Heart left ventricle (tissue), 16 donors: ENCODE measurements at regions not wholly inside any gene's neighbourhood (a gene's known extent, or its start where the extent isn't known, plus 50 kb on each side); places are given as distances from the start of the nearest gene placed in this dataset.

Experiments
- ATAC-seq, 4 donors: fragments of 200-7000 bp; cut with Tn5 transposase; one replicate each; pipeline ENCODE4 v1.9.1; 2020 to 2022; ENCODE audit warnings: moderate library complexity in 4 of 4, mild to moderate bottlenecking in 3 of 4, moderate number of reproducible peaks in 1 of 4
- DNase-seq, 5 donors: peaks; one replicate each; pipeline ENCODE4 v3.0.0-alpha.2; 2020
- H3K27ac ChIP-seq, 12 donors: fragments of 200-600 bp; sonication (generic) in 4 of 12; one replicate each; pipeline versions ENCODE4 v1.5.0 to v1.8.0; 2016 to 2022; ENCODE audit warnings: mild to moderate bottlenecking in 2 of 12
- H3K27me3 ChIP-seq, 9 donors: fragments of 200-600 bp; sonication (generic) in 2 of 9; one replicate each; pipeline versions ENCODE4 v1.5.1 to v1.8.0; 2016 to 2022; ENCODE audit warnings: mild to moderate bottlenecking in 3 of 9
- H3K36me3 ChIP-seq, 9 donors: fragments of 200-600 bp; sonication (generic) in 2 of 9; one replicate each; pipeline versions ENCODE4 v1.5.0 to v1.8.0; 2018 to 2022; ENCODE audit warnings: mild to moderate bottlenecking in 2 of 9
- H3K4me1 ChIP-seq, 12 donors: fragments of 200-600 bp; sonication (generic) in 4 of 12; one replicate each; pipeline versions ENCODE4 v1.5.0 to v1.8.0; 2016 to 2022; ENCODE audit warnings: mild to moderate bottlenecking in 3 of 12
- H3K4me3 ChIP-seq, 12 donors: fragments of 200-600 bp; sonication (generic) in 4 of 12; one replicate each; pipeline versions ENCODE4 v1.5.0 to v1.8.0; 2017 to 2022; ENCODE audit warnings: mild to moderate bottlenecking in 9 of 12, moderate library complexity in 4 of 12
- H3K9me3 ChIP-seq, 12 donors: fragments of 200-600 bp; sonication (generic) in 4 of 12; one replicate each; pipeline versions ENCODE4 v1.5.0 to v1.8.0; 2016 to 2022; ENCODE audit warnings: mild to moderate bottlenecking in 1 of 12
- CTCF ChIP-seq, 12 donors: fragments of 200-600 bp; sonication (generic) in 4 of 12; IDR thresholded peaks; one replicate each; pipeline versions ENCODE4 v1.5.0 to v1.8.0; 2018 to 2022; ENCODE audit warnings: antibody characterized with exemption in 12 of 12, mild to moderate bottlenecking in 5 of 12
- POLR2A ChIP-seq, 2 donors: fragments of 450-650 bp; IDR thresholded peaks; one replicate each; pipeline ENCODE4 v1.6.1; 2017; ENCODE audit warnings: antibody characterized with exemption in 2 of 2, mild to moderate bottlenecking in 2 of 2, moderate library complexity in 2 of 2
- WGBS, 4 donors: extraction: QIAGEN DNeasy Blood & Tissue Kit in 2 of 4; methylation state at CpG; one replicate each; pipeline versions ENCODE4 v1.1.5 to v1.1.7; 2013 to 2018; 5-methylcytosine and 5-hydroxymethylcytosine counted together
- intact Hi-C, 10 donors: fragments of 100-400 bp; cut with DNase I; formaldehyde crosslinking; loops; one replicate each; pipeline versions ENCODE4 v1.11.1 to v1.14.2; 2022
- donor health status: ischemic (EF 13 %, LVEDD 7.1; RV severe dilation, severe dysfunction).
- donor health status: healthy with polysubstance abuse.
- donor health status: DM: no; HTN: yes; CAD: no.
- donor health status: DM: no; HTN: no; CAD: no.
- donor health status: ischemic (EF 25% LVEDD 6.9; RV normal size, moderate dysfunction).
- donor health status: ischemic (EF 25% LVEDD 5.7; RV mildly dilated, moderate dysfunction).
- donor health status: healthy.
- donor health status: DM: yes; HTN: yes; CAD: no.
- donor health status: ischemic (EF 35%, LVEDD 5.7; RV mildly dilated, moderate dysfunction).
- donor health status: nonischemic (EF 11% LVEDD 7.7; RV severe dilation, severe dysfunction).
- donor health status: DM: yes; HTN: yes; CAD: no.
- donor health status: PGD.
- donor health status: ischemic (EF 29% LVEDD 5.4; RV normal size, mild dysfunction).
- donor health status: nonischemic (EF 23%, LVEDD 6.1; RV moderate dilation, normal function).

- DNase-seq (no peak), ATAC-seq (no peak)
- no peak overlapping the region for H3K27ac ChIP-seq
- H3K9me3 ChIP-seq = no peaks in the 10 kb centered on the region
- no peak overlapping the region for H3K4me3 ChIP-seq
- peaks cover 0 to 26% (median 14%) of the 10 kb centered on the region in 12 donors for H3K4me1 ChIP-seq
- 82 to 91% (median 86%) methylated on average over 3 of the region's 3 CpGs for WGBS, 4 donors
- TF ChIP-seq POLR2A (IDR thresholded peaks at IDR 0.05) (no peak), CTCF (IDR thresholded peaks at IDR 0.05) (no peak)
- no peaks in the 10 kb centered on the region for H3K36me3 ChIP-seq
- no peaks in the 10 kb centered on the region for H3K27me3 ChIP-seq
- intact Hi-C loops = loop anchor here in 1 of 10 donors (10.0 kb wide), 1 partner anchor 365 kb away; no protein-coding TSS in a partner anchor
Observed at GRCh38 chr10:61179771-61180170, 235.8 kb upstream of the RHOBTB1 start.

GRCh38 chr10:61176424-61176823 lies 232.4 kb upstream of the RHOBTB1 start:
- intact Hi-C loops = loop anchor here in 1 of 10 donors (10.0 kb wide), 1 partner anchor 362 kb away; no protein-coding TSS in a partner anchor
- no peaks in the 10 kb centered on the region for H3K27me3 ChIP-seq
- H3K36me3 ChIP-seq = no peaks in the 10 kb centered on the region
- ATAC-seq = no peak
- no peak for DNase-seq
- H3K9me3 ChIP-seq = no peaks in the 10 kb centered on the region
- H3K4me1 ChIP-seq = peaks cover 0 to 30% (median 14%) of the 10 kb centered on the region in 12 donors
- peak overlapping the region in 7 of 12 donors; percentile 4 to 63 (median 33) for H3K27ac ChIP-seq
- TF ChIP-seq CTCF (IDR thresholded peaks at IDR 0.05) (no peak), POLR2A (IDR thresholded peaks at IDR 0.05) (no peak)
- 42 to 59% (median 44%) methylated on average over 3 of the region's 3 CpGs for WGBS, 4 donors
- no peak overlapping the region for H3K4me3 ChIP-seq

- TF ChIP-seq CTCF (IDR thresholded peaks at IDR 0.05) = no peak
- no peak for TF ChIP-seq POLR2A (IDR thresholded peaks at IDR 0.05)
- H3K4me3 ChIP-seq = no peak overlapping the region
- no peaks in the 10 kb centered on the region for H3K36me3 ChIP-seq
- H3K27me3 ChIP-seq = no peaks in the 10 kb centered on the region
- H3K9me3 ChIP-seq = no peaks in the 10 kb centered on the region
- intact Hi-C loops = loop anchor here in 1 of 10 donors (10.0 kb wide), 1 partner anchor 361 kb away; no protein-coding TSS in a partner anchor
- peaks cover 0 to 30% (median 14%) of the 10 kb centered on the region in 12 donors for H3K4me1 ChIP-seq
- ATAC-seq (peak; percentile 59 to 93 (median 72)), DNase-seq (no peak)
- peak overlapping the region in 9 of 12 donors; percentile 16 to 63 (median 40) for H3K27ac ChIP-seq
Observed at GRCh38 chr10:61175316-61175715, 231.3 kb upstream of the RHOBTB1 start.

GRCh38 chr10:61173450-61173849 lies 229.5 kb upstream of the RHOBTB1 start:
- no peak overlapping the region for H3K27ac ChIP-seq
- intact Hi-C loops = loop anchor here in 1 of 10 donors (10.0 kb wide), 1 partner anchor 359 kb away; no protein-coding TSS in a partner anchor
- peaks cover 0 to 5% (median 0%) of the 10 kb centered on the region in 12 donors for H3K9me3 ChIP-seq
- DNase-seq = no peak
- TF ChIP-seq POLR2A (IDR thresholded peaks at IDR 0.05) = no peak
- TF ChIP-seq CTCF (IDR thresholded peaks at IDR 0.05) = no peak
- no peak overlapping the region for H3K4me3 ChIP-seq
- peaks cover 0 to 30% (median 14%) of the 10 kb centered on the region in 12 donors for H3K4me1 ChIP-seq
- H3K27me3 ChIP-seq = no peaks in the 10 kb centered on the region
- no peak for ATAC-seq
- WGBS, 4 donors = 88 to 92% (median 90%) methylated on average over 5 of the region's 5 CpGs
- no peaks in the 10 kb centered on the region for H3K36me3 ChIP-seq
